Peyer's patch (tissue), 4 donors: ENCODE measurements at regions not wholly inside any gene's neighbourhood (a gene's known extent, or its start where the extent isn't known, plus 50 kb on each side); places are given as distances from the start of the nearest gene placed in this dataset.

Experiments
- DNase-seq, 3 donors: peaks; one replicate each; pipeline ENCODE4 v3.0.0-alpha.2; 2017 to 2019
- H3K27ac ChIP-seq, 4 donors: fragments of 200-600 bp; sonication (generic); one replicate each; pipeline ENCODE4 v1.5.1; 2016 to 2019
- H3K27me3 ChIP-seq, 2 donors: fragments of 200-600 bp; sonication (generic); one replicate each; pipeline ENCODE4 v1.5.1; 2019
- H3K36me3 ChIP-seq, 3 donors: fragments of 200-600 bp; sonication (generic); one replicate each; pipeline ENCODE4 v1.5.1; 2016 to 2019
- H3K4me1 ChIP-seq, 4 donors: fragments of 200-600 bp; sonication (generic); one replicate each; pipeline ENCODE4 v1.5.1; 2016 to 2019
- H3K4me3 ChIP-seq, 4 donors: fragments of 200-600 bp; sonication (generic); 1 replicate in 3 of 4; 2 replicates in 1 of 4; pipeline ENCODE4 v1.5.1; 2016 to 2019; ENCODE audit warnings: mild to moderate bottlenecking in 1 of 4
- H3K9me3 ChIP-seq, 4 donors: fragments of 200-600 bp; sonication (generic); one replicate each; pipeline ENCODE4 v1.5.1; 2016 to 2019; ENCODE audit warnings: mild to moderate bottlenecking in 1 of 4
- POLR2A ChIP-seq, 2 donors: fragments of 450-650 bp; IDR thresholded peaks; one replicate each; pipeline ENCODE4 v1.5.1; 2017; ENCODE audit warnings: antibody characterized with exemption in 2 of 2, mild to moderate bottlenecking in 2 of 2, moderate library complexity in 2 of 2
- TF ChIP-seq, protein P1 (sequence below), 6 experiments: fragments of 450-650 bp in 4 of 6; fragments of 200-600 bp in 2 of 6; sonication (generic) in 1 of 6; IDR thresholded peaks; one replicate each; pipeline ENCODE4 v1.5.1; 2017 to 2019; ENCODE audit warnings: antibody characterized with exemption in 6 of 6, mild to moderate bottlenecking in 3 of 6, moderate library complexity in 1 of 6

DNA sequence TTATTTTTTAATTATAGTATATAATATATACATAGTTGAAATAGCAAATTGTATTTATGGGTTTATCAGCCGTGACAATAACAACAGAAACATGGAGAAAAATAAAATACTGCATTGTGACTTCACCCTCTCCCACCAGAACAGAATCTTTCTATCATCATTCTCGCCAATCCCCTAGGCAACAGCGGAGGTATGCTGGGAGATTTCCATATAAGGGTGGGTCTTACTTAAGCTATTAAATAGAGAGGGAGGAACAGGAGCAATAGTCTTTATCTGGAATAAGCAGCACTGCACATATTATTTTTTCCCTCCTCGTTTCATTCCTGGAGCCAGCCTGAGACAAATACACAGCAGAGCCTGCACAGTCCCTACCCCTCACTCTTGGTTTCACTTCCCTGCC lies 1214.9 kb downstream of the XPNPEP1 start:
- Histone ChIP-seq H3K36me3 (no peaks in the 10 kb centered on the region), H3K27me3 (no peaks in the 10 kb centered on the region), H3K27ac (no peak overlapping the region), H3K4me1 (no peaks in the 10 kb centered on the region), H3K9me3 (peaks cover 0 to 4% (median 0%) of the 10 kb centered on the region in 4 donors), H3K4me3 (no peak overlapping the region)
- TF ChIP-seq POLR2A (IDR thresholded peaks at IDR 0.05) = no peak
- TF ChIP-seq, protein P1, sequence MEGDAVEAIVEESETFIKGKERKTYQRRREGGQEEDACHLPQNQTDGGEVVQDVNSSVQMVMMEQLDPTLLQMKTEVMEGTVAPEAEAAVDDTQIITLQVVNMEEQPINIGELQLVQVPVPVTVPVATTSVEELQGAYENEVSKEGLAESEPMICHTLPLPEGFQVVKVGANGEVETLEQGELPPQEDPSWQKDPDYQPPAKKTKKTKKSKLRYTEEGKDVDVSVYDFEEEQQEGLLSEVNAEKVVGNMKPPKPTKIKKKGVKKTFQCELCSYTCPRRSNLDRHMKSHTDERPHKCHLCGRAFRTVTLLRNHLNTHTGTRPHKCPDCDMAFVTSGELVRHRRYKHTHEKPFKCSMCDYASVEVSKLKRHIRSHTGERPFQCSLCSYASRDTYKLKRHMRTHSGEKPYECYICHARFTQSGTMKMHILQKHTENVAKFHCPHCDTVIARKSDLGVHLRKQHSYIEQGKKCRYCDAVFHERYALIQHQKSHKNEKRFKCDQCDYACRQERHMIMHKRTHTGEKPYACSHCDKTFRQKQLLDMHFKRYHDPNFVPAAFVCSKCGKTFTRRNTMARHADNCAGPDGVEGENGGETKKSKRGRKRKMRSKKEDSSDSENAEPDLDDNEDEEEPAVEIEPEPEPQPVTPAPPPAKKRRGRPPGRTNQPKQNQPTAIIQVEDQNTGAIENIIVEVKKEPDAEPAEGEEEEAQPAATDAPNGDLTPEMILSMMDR (IDR thresholded peaks at IDR 0.05) = no peak
- DNase-seq = no peak

DNA sequence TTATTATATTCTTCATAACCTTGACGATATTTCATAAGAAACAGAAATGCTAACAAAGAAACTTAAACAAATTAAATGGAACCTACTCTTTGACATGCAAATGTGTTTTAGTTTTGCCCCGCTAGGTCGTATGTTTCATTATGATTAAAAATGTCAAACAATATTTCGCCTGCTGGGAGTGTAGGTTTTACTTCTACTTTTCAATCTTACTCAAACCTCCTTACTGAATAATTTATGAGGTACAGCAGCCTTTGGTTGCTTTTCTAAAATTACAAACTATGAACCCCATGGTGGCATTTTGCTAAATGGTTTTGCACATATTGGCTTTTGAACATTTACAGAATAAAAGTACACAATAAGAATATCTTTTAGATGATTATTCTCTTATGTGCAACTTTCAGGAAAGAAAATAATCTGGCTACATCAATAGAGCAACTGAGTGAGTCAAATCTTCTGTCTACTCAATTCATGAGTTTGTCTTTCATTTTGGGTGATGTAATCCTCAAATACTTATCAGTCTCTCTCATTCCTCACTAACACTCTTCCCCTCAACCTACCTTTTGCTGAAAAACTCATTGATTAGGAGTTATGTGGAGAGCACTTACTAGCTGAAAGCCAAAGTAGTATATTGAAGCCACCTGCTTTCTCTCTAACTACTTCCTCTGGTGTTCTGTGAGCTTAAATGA lies 1226.4 kb downstream of the XPNPEP1 start:
- H3K36me3 ChIP-seq = no peaks in the 10 kb centered on the region

DNA sequence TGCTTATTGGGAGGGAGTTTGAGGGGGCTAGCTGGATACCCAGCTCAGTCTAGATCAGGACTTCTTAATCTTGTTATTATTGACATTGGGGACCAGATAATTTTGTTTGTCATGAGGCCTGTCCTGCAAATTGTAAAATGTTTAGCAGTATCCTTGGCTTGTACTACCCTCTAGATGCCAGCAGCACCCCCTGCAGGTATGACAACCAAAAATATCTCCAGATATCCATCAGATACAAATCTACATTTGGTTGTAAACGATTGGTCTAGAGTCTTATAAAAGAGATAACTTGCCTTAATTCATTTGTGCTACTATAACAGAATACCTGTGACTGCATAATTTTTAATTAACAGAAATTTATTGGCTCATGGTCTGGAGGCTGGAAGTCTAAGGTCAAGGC lies 1232.2 kb downstream of the XPNPEP1 start:
- Histone ChIP-seq H3K36me3 (no peaks in the 10 kb centered on the region), H3K27me3 (no peaks in the 10 kb centered on the region), H3K9me3 (no peaks in the 10 kb centered on the region), H3K4me3 (no peak overlapping the region), H3K4me1 (no peaks in the 10 kb centered on the region), H3K27ac (no peak overlapping the region)
- TF ChIP-seq, protein P1 (IDR thresholded peaks at IDR 0.05) = no peak
- TF ChIP-seq POLR2A (IDR thresholded peaks at IDR 0.05) = no peak
- DNase-seq = no peak

More for the DNA sequence above, 1226.4 kb downstream of the XPNPEP1 start:
- no peaks in the 10 kb centered on the region for H3K9me3 ChIP-seq
- H3K4me3 ChIP-seq = no peak overlapping the region
- H3K4me1 ChIP-seq = no peaks in the 10 kb centered on the region
- TF ChIP-seq, protein P1 (IDR thresholded peaks at IDR 0.05) = no peak
- no peak for TF ChIP-seq POLR2A (IDR thresholded peaks at IDR 0.05)
- H3K27ac ChIP-seq = no peak overlapping the region
- H3K27me3 ChIP-seq = no peaks in the 10 kb centered on the region
- no peak for DNase-seq

DNA sequence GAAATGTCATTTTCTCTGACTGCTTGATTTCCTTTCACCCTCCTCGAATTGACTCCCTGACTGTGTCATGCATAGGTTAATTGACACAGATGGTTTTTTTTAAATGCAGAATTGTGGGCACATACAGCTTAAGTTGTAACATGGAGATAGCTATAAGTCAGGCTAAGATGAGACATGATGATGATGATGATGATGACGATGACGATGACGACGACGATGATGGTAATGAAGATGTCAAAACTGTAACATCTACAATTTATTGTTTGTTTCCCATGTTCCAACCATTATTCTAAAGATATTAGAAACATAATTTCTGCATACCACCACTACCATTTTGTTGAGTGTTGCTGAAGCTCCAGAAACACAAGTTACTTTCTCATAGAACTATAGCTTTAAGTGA lies 1232.8 kb downstream of the XPNPEP1 start:
- H3K4me3 ChIP-seq = no peak overlapping the region
- H3K27me3 ChIP-seq = no peaks in the 10 kb centered on the region
- no peaks in the 10 kb centered on the region for H3K9me3 ChIP-seq
- TF ChIP-seq POLR2A (IDR thresholded peaks at IDR 0.05) = no peak
- TF ChIP-seq, protein P1 (IDR thresholded peaks at IDR 0.05) = no peak
- H3K4me1 ChIP-seq = no peaks in the 10 kb centered on the region
- DNase-seq = no peak
- no peak overlapping the region for H3K27ac ChIP-seq
- H3K36me3 ChIP-seq = no peaks in the 10 kb centered on the region

DNA sequence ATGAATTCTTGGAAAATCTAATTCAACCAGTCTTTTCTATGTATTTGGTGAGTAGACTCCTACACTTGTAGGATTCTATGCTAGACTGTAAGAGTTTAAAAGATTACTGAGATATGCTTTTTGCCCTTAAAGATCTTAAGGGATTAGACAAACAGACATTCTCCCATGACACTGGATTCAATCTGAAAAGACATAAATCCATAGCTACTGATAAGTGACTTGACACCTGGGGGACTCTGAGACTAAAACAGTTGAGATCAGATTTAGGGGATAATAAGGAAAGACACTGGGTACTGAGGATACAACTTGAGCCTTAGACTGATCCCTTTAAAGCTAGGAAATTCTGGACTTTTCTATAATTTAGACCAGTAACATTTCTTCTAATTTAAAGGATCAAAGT lies 1233.4 kb downstream of the XPNPEP1 start:
- no peak for DNase-seq
- H3K36me3 ChIP-seq = no peaks in the 10 kb centered on the region
- H3K27ac ChIP-seq = no peak overlapping the region
- no peaks in the 10 kb centered on the region for H3K9me3 ChIP-seq
- no peak overlapping the region for H3K4me3 ChIP-seq
- H3K4me1 ChIP-seq = no peaks in the 10 kb centered on the region
- H3K27me3 ChIP-seq = no peaks in the 10 kb centered on the region
- no peak for TF ChIP-seq POLR2A (IDR thresholded peaks at IDR 0.05)
- TF ChIP-seq, protein P1 (IDR thresholded peaks at IDR 0.05) = no peak

DNA sequence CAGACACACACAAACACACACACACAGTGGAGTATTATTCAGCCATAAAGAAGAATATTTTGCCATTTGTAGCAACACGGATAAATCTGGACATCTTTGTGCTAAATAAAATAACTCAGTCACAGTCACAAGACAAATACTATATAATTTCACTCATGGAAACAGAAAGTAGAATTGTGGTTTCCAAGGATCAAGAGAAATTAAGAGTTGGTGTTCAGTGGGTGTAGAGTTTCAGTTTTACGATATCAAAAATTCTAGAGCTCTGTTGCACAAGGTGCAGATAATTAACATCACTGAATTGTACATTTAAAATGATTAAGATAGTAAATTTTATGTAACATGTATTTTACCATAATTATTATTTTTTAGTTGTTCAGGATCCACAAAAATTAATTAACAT lies 1235.0 kb downstream of the XPNPEP1 start:
- Histone ChIP-seq H3K36me3 (no peaks in the 10 kb centered on the region), H3K4me1 (no peaks in the 10 kb centered on the region), H3K9me3 (no peaks in the 10 kb centered on the region), H3K27me3 (no peaks in the 10 kb centered on the region), H3K4me3 (no peak overlapping the region), H3K27ac (no peak overlapping the region)
- TF ChIP-seq, protein P1 (IDR thresholded peaks at IDR 0.05) = no peak
- TF ChIP-seq POLR2A (IDR thresholded peaks at IDR 0.05) = no peak
- DNase-seq = no peak
